H9 (cell line): ENCODE measurements at regions not wholly inside any gene's neighbourhood (a gene's known extent, or its start where the extent isn't known, plus 50 kb on each side); places are given as distances from the start of the nearest gene placed in this dataset.

ENCODE experiments used
- DNase-seq: peaks from one replicate; pipeline ENCODE4 v3.0.0-alpha.2; 2017
- H2AFZ ChIP-seq: one replicate; pipeline ENCODE4 v1.6.1; 2013; ENCODE audit warnings: mild to moderate bottlenecking, low read length, control low read depth, moderate library complexity
- H2AK5ac ChIP-seq: 2 replicates; pipeline ENCODE4 v1.6.1; 2013; ENCODE audit warnings: low read length, control low read depth, mixed read lengths; ENCODE audit not compliant: insufficient read length
- H2BK120ac ChIP-seq: one replicate; pipeline ENCODE4 v1.6.1; 2013; ENCODE audit warnings: low read depth, mild to moderate bottlenecking, low read length, control low read depth, inconsistent platforms; ENCODE audit not compliant: poor library complexity, severe bottlenecking
- H2BK12ac ChIP-seq: 2 replicates; pipeline ENCODE4 v1.6.1; 2013; ENCODE audit warnings: low read length, control low read depth, mixed read lengths, low read depth; ENCODE audit not compliant: insufficient read length
- H2BK15ac ChIP-seq: 2 replicates; pipeline ENCODE4 v1.6.1; 2013; ENCODE audit warnings: low read depth, low read length, control low read depth
- H2BK20ac ChIP-seq: one replicate; pipeline ENCODE4 v1.6.1; 2013; ENCODE audit warnings: low read depth, mild to moderate bottlenecking, low read length, control low read depth, inconsistent platforms; ENCODE audit not compliant: poor library complexity, severe bottlenecking
- H2BK5ac ChIP-seq: 2 replicates; pipeline ENCODE4 v1.6.1; 2013; ENCODE audit warnings: low read length, control low read depth, mixed read lengths; ENCODE audit not compliant: insufficient read length
- H3K14ac ChIP-seq: 2 replicates; pipeline ENCODE4 v1.6.1; 2013; ENCODE audit warnings: low read length, control low read depth; ENCODE audit not compliant: insufficient read depth
- H3K18ac ChIP-seq: 2 replicates; pipeline ENCODE4 v1.6.1; 2013; ENCODE audit warnings: low read depth, mild to moderate bottlenecking, mixed read lengths, low read length, control low read depth; ENCODE audit not compliant: insufficient read length
- H3K23ac ChIP-seq: 2 replicates; pipeline ENCODE4 v1.6.1; 2013; ENCODE audit warnings: low read length, control low read depth, mixed read lengths, low read depth; ENCODE audit not compliant: insufficient read length
- H3K23me2 ChIP-seq: 2 replicates; pipeline ENCODE4 v1.6.1; 2013; ENCODE audit warnings: low read depth, mild to moderate bottlenecking, mixed read lengths, low read length, control low read depth; ENCODE audit not compliant: insufficient read length, poor library complexity, severe bottlenecking
- H3K27ac ChIP-seq: 2 replicates; pipeline ENCODE4 v1.5.1; 2013; ENCODE audit warnings: low read length, control low read depth, mixed read lengths, low read depth; ENCODE audit not compliant: insufficient read length
- H3K27me3 ChIP-seq: 2 replicates; pipeline ENCODE4 v1.6.1; 2013; ENCODE audit warnings: low read length, control low read depth, inconsistent platforms; ENCODE audit not compliant: insufficient read depth
- H3K4ac ChIP-seq: 2 replicates; pipeline ENCODE4 v1.6.1; 2013; ENCODE audit warnings: low read depth, mild to moderate bottlenecking, control low read depth, inconsistent platforms, low read length, moderate library complexity
- H3K4me1 ChIP-seq: 2 replicates; pipeline ENCODE4 v1.6.1; 2013; ENCODE audit warnings: low read length, control low read depth, inconsistent platforms; ENCODE audit not compliant: insufficient read depth
- H3K4me2 ChIP-seq: 2 replicates; pipeline ENCODE4 v1.6.1; 2013; ENCODE audit warnings: low read length, control low read depth, mixed read lengths; ENCODE audit not compliant: insufficient read length, insufficient read depth
- H3K56ac ChIP-seq: 2 replicates; pipeline ENCODE4 v1.6.1; 2013; ENCODE audit warnings: low read depth, mild to moderate bottlenecking, mixed read lengths, low read length, control low read depth; ENCODE audit not compliant: insufficient read length
- H3K79me1 ChIP-seq: 2 replicates; pipeline ENCODE4 v1.6.1; 2013; ENCODE audit warnings: low read depth, mild to moderate bottlenecking, moderate library complexity, low read length, control low read depth, inconsistent platforms; ENCODE audit not compliant: insufficient read depth, poor library complexity, severe bottlenecking
- H3K79me2 ChIP-seq: 2 replicates; pipeline ENCODE4 v1.6.1; 2013; ENCODE audit warnings: low read length, control low read depth, inconsistent platforms; ENCODE audit not compliant: insufficient read depth
- H3K9ac ChIP-seq: 2 replicates; pipeline ENCODE4 v1.6.1; 2013; ENCODE audit warnings: low read length, control low read depth, mixed read lengths; ENCODE audit not compliant: insufficient read length; ENCODE audit errors: extremely low read depth
- H3K9me3 ChIP-seq: one replicate; pipeline ENCODE4 v1.6.1; 2013; ENCODE audit warnings: low read depth, low read length, inconsistent platforms; ENCODE audit not compliant: control insufficient read depth
- H3T11ph ChIP-seq: one replicate; pipeline ENCODE4 v1.6.1; 2013; ENCODE audit warnings: mild to moderate bottlenecking, low read length, control low read depth, inconsistent platforms
- H4K20me1 ChIP-seq: one replicate; pipeline ENCODE4 v1.6.1; 2013; ENCODE audit not compliant: control insufficient read depth, insufficient read length, insufficient read depth
- H4K5ac ChIP-seq: 2 replicates; pipeline ENCODE4 v1.6.1; 2013; ENCODE audit warnings: low read depth, mild to moderate bottlenecking, mixed read lengths, low read length, control low read depth; ENCODE audit not compliant: insufficient read length
- H4K8ac ChIP-seq: replicated peaks from 2 replicates; pipeline ENCODE4 v1.6.1; 2013; ENCODE audit warnings: low read length, control low read depth, mixed read lengths, low read depth; ENCODE audit not compliant: insufficient read length
- H4K91ac ChIP-seq: 2 replicates; pipeline ENCODE4 v1.6.1; 2013; ENCODE audit warnings: low read depth, mild to moderate bottlenecking, moderate library complexity, mixed read lengths, low read length, control low read depth; ENCODE audit not compliant: insufficient read length
- H3K27ac Mint-ChIP-seq, 3 experiments: 2 replicates in 2 of 3; 3 replicates in 1 of 3; pipeline ENCODE4 v1.8.0; 2020 to 2021; ENCODE audit warnings: mixed read lengths in 3 of 3, mild to moderate bottlenecking in 1 of 3, moderate library complexity in 1 of 3
- H3K27me3 Mint-ChIP-seq: 2 replicates; pipeline ENCODE4 v1.8.0; 2021; ENCODE audit warnings: low read depth, mild to moderate bottlenecking, moderate library complexity, mixed read lengths
- H3K36me3 Mint-ChIP-seq, 3 experiments: 2 replicates in 2 of 3; 3 replicates in 1 of 3; pipeline ENCODE4 v1.8.0; 2020 to 2021; ENCODE audit warnings: low read depth in 3 of 3, mixed read lengths in 3 of 3; ENCODE audit not compliant: insufficient read depth in 1 of 3
- H3K4me1 Mint-ChIP-seq, 2 experiments: 2 replicates each; pipeline ENCODE4 v1.8.0; 2020; ENCODE audit warnings: mixed read lengths in 2 of 2
- H3K4me3 Mint-ChIP-seq, 2 experiments: 2 replicates in 1 of 2; 3 replicates in 1 of 2; pipeline ENCODE4 v1.8.0; 2020 to 2021; ENCODE audit warnings: mild to moderate bottlenecking in 2 of 2, mixed read lengths in 2 of 2, moderate library complexity in 1 of 2
- H3K9me3 Mint-ChIP-seq, 2 experiments: 2 replicates in 1 of 2; 3 replicates in 1 of 2; pipeline ENCODE4 v1.8.0; 2020; ENCODE audit warnings: mild to moderate bottlenecking in 2 of 2, mixed read lengths in 2 of 2, moderate library complexity in 1 of 2
- WGBS: extraction: QIAGEN DNeasy Blood & Tissue Kit; methylation state at CpG from one replicate; pipeline ENCODE4 v1.1.7; 2013; ENCODE audit warnings: missing lambda C conversion rate, low lambda C conversion rate, mixed read lengths; ENCODE audit not compliant: insufficient read length; ENCODE audit errors: extremely low coverage; 5-methylcytosine and 5-hydroxymethylcytosine counted together
- TF ChIP-seq, protein P1 (sequence below): fragments of 200-600 bp; sonication (generic); conservative IDR thresholded peaks from 3 replicates; pipeline ENCODE4 v1.8.0; 2021; ENCODE audit warnings: antibody characterized with exemption, mild to moderate bottlenecking

DNA sequence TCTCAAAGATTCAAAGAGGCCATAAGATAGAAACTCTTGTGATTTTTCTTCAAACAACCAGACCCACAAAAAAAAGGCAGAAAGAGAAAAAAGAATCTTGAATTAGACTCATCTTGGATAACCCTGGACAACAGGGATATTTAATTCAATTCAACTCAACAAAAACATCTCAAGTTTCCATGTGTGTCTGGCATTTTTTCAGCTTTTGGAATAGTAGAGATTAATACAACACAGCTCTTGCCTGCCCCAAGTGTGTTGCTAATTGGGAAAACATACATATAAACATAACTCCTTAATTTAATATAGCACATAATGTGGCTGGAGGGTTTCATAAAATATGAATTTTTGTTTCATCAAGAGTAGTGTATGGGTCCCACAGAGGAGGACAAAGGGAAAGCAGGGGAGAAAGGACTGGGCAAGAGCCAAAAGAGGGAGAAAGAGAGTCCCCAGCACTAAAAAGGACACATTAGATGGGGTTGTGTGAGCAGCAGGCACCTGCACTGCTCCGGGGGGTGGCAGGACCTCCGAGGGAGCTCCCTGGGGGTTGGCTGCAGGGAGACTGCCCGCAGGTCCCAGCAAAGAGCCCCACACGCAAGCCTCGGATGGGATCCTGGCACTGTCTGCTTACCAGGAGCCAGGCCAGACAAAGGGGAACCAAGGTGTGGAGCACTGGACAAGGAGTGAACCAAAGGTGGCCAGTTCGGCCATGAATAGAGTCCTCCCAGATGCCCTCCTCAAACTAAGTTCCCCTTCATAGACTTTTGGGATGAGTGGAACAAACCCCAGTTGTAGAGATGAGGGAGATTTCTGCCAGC is 65.6 kb upstream of the TMEM72 start:
- H2BK12ac ChIP-seq, result no peak overlapping the region
- H3K9ac ChIP-seq, result no peak overlapping the region
- H3K18ac ChIP-seq, result no peak overlapping the region
- no peak overlapping the region for H2AFZ ChIP-seq
- H3K4ac ChIP-seq, result no peak overlapping the region
- Mint-ChIP-seq H3K4me1 (peaks cover 2 to 4% of the 10 kb centered on the region in 2 experiments; a peak in 3 of 4 replicates), H3K4me3 (no peak overlapping the region; a peak in 1 of 5 replicates), H3K9me3 (peaks cover 0 to 3% of the 10 kb centered on the region in 2 experiments; a peak in 3 of 5 replicates), H3K27ac (no peak overlapping the region), H3K36me3 (no peaks in the 10 kb centered on the region; a peak in 2 of 7 replicates), H3K27me3 (peaks cover 3% of the 10 kb centered on the region)
- no peak overlapping the region for H3K27ac ChIP-seq
- H2BK5ac ChIP-seq, result no peak overlapping the region
- no peak overlapping the region for H4K8ac ChIP-seq
- H2BK15ac ChIP-seq, result no peak overlapping the region
- H3K23ac ChIP-seq, result no peak overlapping the region
- no peak overlapping the region for H4K5ac ChIP-seq
- H2BK120ac ChIP-seq, result no peak overlapping the region
- TF ChIP-seq, protein P1, sequence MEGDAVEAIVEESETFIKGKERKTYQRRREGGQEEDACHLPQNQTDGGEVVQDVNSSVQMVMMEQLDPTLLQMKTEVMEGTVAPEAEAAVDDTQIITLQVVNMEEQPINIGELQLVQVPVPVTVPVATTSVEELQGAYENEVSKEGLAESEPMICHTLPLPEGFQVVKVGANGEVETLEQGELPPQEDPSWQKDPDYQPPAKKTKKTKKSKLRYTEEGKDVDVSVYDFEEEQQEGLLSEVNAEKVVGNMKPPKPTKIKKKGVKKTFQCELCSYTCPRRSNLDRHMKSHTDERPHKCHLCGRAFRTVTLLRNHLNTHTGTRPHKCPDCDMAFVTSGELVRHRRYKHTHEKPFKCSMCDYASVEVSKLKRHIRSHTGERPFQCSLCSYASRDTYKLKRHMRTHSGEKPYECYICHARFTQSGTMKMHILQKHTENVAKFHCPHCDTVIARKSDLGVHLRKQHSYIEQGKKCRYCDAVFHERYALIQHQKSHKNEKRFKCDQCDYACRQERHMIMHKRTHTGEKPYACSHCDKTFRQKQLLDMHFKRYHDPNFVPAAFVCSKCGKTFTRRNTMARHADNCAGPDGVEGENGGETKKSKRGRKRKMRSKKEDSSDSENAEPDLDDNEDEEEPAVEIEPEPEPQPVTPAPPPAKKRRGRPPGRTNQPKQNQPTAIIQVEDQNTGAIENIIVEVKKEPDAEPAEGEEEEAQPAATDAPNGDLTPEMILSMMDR, result no peak
- H3K27me3 ChIP-seq, result no peaks in the 10 kb centered on the region; the same call in 1 of the 2 replicates
- DNase-seq, result no peak
- no peak overlapping the region for H2AK5ac ChIP-seq
- no peaks in the 10 kb centered on the region for H3K79me1 ChIP-seq
- H3K4me2 ChIP-seq, result no peak overlapping the region
- H3K9me3 ChIP-seq, result no peaks in the 10 kb centered on the region
- WGBS, result no CpG with 5 or more reads among the region's 6 CpGs
- H3K79me2 ChIP-seq, result no peaks in the 10 kb centered on the region
- H4K91ac ChIP-seq, result no peak overlapping the region
- no peaks in the 10 kb centered on the region for H4K20me1 ChIP-seq
- no peaks in the 10 kb centered on the region for H3K23me2 ChIP-seq
- H3K56ac ChIP-seq, result no peak overlapping the region
- no peak overlapping the region for H3T11ph ChIP-seq
- no peaks in the 10 kb centered on the region for H3K4me1 ChIP-seq
- no peak overlapping the region; the same call in 1 of the 2 replicates for H3K14ac ChIP-seq
- H2BK20ac ChIP-seq, result no peak overlapping the region
